Mammary epithelial cell (primary cell): ENCODE measurements at regions not wholly inside any gene's neighbourhood (a gene's known extent, or its start where the extent isn't known, plus 50 kb on each side); places are given as distances from the start of the nearest gene placed in this dataset.

ENCODE experiments used
- EZH2 ChIP-seq: IDR thresholded peaks from 2 replicates; pipeline ENCODE4 v1.6.1; 2012; ENCODE audit warnings: low read length, inconsistent platforms, borderline replicate concordance
- TF ChIP-seq, protein P1 (sequence below), 2 donors: IDR thresholded peaks in 1 of 2; conservative IDR thresholded peaks in 1 of 2; 2 replicates each; pipeline ENCODE4 v1.5.1; 2011 to 2012; ENCODE audit warnings: inconsistent platforms in 2 of 2, low read length in 2 of 2, mild to moderate bottlenecking in 2 of 2, control low read depth in 1 of 2, low read depth in 1 of 2; ENCODE audit not compliant: insufficient read depth in 1 of 2; ENCODE audit errors: extremely low read depth in 1 of 2

DNA sequence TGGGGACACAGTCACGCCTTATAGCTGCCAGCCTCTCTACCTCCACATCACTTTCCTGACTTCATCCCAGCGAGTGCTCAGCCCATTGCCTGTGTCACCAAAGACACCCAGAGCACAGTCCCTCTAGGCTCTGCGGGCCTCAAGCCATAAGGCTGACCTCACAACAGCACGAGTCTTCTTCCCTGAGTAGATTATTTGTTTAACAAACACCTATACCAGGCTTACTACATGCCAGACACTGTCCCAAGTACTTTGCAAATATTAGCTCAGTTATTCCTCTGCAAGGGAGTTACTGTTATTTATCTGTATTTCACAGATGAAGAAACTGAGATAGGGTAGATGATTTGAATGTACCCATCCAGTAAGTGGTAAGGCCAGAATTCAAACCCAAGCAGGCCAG is 504.3 kb downstream of the COG6 start:
- TF ChIP-seq, protein P1, sequence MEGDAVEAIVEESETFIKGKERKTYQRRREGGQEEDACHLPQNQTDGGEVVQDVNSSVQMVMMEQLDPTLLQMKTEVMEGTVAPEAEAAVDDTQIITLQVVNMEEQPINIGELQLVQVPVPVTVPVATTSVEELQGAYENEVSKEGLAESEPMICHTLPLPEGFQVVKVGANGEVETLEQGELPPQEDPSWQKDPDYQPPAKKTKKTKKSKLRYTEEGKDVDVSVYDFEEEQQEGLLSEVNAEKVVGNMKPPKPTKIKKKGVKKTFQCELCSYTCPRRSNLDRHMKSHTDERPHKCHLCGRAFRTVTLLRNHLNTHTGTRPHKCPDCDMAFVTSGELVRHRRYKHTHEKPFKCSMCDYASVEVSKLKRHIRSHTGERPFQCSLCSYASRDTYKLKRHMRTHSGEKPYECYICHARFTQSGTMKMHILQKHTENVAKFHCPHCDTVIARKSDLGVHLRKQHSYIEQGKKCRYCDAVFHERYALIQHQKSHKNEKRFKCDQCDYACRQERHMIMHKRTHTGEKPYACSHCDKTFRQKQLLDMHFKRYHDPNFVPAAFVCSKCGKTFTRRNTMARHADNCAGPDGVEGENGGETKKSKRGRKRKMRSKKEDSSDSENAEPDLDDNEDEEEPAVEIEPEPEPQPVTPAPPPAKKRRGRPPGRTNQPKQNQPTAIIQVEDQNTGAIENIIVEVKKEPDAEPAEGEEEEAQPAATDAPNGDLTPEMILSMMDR (conservative IDR thresholded peaks at IDR 0.05 in 1 of 2, IDR thresholded peaks at IDR 0.05 in 1 of 2; ENCODE audit: extremely low read depth in 1 of 2, insufficient read depth in 1 of 2, low read depth in 1 of 2, low read length in 2 of 2), result no peak
- no peak for TF ChIP-seq EZH2
